ENCODE measurements at regions not wholly inside any gene's neighbourhood (a gene's known extent, or its start where the extent isn't known, plus 50 kb on each side); places are given as distances from the start of the nearest gene placed in this dataset.

GRCh38 chr5:96113170-96113939 lies 151.7 kb upstream of the ELL2 start:
- TF ChIP-seq CTCF (conservative IDR thresholded peaks at IDR 0.05; ENCODE audit: low read depth, low read length) (no peak), EZH2 (IDR thresholded peaks at IDR 0.05; ENCODE audit: borderline replicate concordance, low read depth, low read length, poor library complexity, severe bottlenecking) (no peak)
